Stimulated activated CD8-positive, alpha-beta memory T cell treated with anti-CD3 and anti-CD28 coated beads, Interleukin-12 subunit alpha, Interleukin-12 subunit beta, amount 100 ng/mL, for 24 hours (primary cell): ENCODE measurements at regions not wholly inside any gene's neighbourhood (a gene's known extent, or its start where the extent isn't known, plus 50 kb on each side); places are given as distances from the start of the nearest gene placed in this dataset.
A peak's percentile ranks its signal among the peaks of the same experiment; 100 is the strongest.
"Not testable (repeated sequence)": the region's sequence is repeated elsewhere in the genome, so short reads cannot be mapped to it uniquely, and the experiment has no call there.

Experiments
- DNase-seq: peaks from one replicate; pipeline ENCODE4 v3.0.0-alpha.2; 2020; ENCODE audit errors: extremely low read depth

DNA sequence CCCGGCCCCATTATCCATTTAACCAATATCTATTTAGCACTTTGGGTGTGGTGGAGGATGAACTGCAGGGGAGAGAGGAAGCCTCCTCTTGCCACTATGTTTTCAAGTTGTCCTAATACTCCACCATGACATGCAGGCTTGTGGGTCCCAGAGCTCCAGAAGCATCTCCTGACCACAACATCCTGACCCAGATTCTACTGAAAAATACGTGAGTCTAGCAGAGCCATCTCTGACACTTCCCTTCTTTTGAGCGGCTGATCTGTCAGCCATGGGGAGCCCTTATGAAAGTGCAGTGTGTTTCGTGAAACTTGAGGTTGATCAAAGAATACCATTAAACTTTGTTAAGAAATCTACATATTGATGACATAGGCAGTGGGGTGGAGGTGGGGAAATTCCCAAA, 126.6 kb downstream of the UNC93B1 start:
- DNase-seq: not testable (repeated sequence)

- not testable (repeated sequence) for DNase-seq
Measured at GRCh38 chr11:67873223-67873622, 130.7 kb downstream of the UNC93B1 start.

- not testable (repeated sequence) for DNase-seq
Measured at GRCh38 chr11:67871168-67871567, 132.7 kb downstream of the UNC93B1 start.

DNA sequence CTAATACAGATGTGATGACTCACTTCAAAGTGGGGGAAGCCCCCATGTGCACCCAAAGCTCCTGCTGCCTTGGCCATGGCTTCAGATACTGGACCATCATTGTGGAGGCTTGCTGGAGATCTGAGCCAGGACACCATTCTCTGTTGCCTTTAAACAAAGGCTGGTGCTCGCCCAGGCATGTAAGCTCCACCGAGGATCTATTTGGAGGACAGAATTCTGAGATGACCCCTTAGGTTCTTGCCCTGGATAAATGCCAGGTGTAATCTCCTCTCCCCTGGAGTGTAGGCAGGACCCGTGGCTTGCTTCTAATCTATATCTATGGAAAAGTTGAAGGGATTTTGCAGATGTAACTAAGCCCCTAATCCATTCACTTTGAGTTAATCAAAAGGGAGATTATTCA, 141.0 kb downstream of the UNC93B1 start:
- not testable (repeated sequence) for DNase-seq

DNA sequence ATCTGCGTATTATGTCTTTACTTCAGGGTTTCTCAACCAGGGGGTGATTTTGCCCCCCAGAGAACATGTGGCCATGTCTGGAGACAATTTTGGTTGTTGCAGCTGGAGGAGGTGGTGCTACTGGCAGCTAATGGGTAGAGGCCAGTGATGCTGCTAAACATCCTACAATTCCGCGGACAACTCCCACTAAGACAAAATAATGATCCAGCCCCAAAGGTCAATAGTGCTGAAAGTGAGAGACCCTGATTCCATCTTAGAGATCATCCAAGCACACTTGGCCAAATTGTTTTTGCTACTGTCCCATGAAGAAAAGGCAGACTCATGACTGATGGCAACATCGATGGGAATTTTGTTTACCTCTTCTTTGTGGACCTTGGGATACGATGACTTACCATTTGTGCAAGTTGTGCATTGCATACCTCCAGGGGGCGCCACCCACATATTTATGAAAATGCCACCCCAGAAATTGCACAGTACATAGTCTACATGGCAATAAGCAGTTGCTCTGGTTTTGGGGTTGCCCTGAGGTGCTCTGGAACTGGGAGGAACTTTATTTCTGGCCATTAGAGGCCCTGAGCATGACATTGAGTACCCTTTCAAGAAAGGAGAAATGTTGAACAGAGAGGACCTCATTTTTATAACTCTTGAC, 144.3 kb downstream of the UNC93B1 start:
- peak; percentile 5 for DNase-seq

DNA sequence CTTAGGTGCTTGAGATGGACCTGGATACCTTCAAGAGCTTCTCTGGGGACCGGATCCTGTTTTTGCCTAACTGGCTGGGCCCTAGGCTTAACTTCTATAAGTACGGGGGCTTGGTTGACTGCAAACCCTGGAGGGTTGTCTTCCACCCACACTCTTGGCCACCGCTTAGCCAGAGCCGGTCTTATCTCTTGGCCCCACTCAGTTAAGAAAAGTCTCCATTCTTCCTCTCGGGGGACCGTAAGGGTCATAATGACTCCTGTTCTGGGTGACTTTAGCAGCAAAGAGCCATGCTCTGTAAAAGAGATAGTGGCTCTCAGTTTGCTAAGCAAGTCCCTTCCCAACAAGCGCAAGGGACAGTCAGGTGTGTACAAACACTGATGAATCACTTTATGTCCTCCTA, 153.2 kb downstream of the UNC93B1 start:
- not testable (repeated sequence) for DNase-seq

DNA sequence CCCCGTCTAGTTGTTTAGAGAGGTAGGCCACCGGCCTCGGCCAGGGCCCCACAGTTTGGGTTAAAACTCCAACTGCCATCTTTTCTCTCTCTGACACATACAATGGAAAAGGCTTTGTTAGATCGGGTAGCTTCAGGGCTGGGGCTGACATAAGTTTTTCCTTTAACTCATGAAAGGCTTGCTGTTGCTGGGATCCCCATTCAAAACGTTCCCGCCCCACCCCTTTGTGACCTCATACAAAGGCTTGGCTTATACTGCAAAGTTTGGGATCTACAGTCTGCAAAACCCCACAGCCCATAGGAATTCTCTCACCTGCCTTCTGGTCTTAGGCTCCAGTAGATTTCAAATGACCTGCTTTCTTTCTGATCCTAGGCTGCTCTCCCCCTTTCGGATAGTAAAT, 154.1 kb downstream of the UNC93B1 start:
- not testable (repeated sequence) for DNase-seq

- not testable (repeated sequence) for DNase-seq
Measured at GRCh38 chr11:67847896-67848875, 155.7 kb downstream of the UNC93B1 start.

GRCh38 chr11:67846303-67846702, 157.6 kb downstream of the UNC93B1 start:
- not testable (repeated sequence) for DNase-seq

- not testable (repeated sequence) for DNase-seq
Measured at GRCh38 chr11:67845296-67845695, 158.6 kb downstream of the UNC93B1 start.

DNA sequence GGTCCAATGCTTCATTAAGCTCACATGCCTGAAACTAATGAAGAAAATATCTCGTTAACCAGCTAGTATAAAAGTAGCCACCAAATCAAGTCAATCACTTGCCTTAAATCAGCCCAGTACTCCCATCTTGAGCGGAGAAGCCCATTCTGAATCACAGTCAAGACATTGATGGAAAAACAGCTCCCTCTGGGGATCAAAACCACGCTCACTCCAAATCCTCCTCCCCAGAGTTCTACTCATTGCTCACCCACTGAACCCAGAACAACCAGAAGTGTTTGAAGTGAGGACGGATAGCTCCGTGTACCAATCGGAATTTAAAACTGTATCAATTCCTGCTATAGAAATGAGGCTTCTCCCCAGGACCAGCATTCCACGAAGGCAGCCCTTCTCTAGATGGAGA, 163.3 kb downstream of the UNC93B1 start:
- not testable (repeated sequence) for DNase-seq

- not testable (repeated sequence) for DNase-seq
Measured at GRCh38 chr11:67830152-67830551, 155.7 kb upstream of the ALDH3B2 start.

GRCh38 chr11:67826951-67827296, 152.5 kb upstream of the ALDH3B2 start:
- not testable (repeated sequence) for DNase-seq

DNA sequence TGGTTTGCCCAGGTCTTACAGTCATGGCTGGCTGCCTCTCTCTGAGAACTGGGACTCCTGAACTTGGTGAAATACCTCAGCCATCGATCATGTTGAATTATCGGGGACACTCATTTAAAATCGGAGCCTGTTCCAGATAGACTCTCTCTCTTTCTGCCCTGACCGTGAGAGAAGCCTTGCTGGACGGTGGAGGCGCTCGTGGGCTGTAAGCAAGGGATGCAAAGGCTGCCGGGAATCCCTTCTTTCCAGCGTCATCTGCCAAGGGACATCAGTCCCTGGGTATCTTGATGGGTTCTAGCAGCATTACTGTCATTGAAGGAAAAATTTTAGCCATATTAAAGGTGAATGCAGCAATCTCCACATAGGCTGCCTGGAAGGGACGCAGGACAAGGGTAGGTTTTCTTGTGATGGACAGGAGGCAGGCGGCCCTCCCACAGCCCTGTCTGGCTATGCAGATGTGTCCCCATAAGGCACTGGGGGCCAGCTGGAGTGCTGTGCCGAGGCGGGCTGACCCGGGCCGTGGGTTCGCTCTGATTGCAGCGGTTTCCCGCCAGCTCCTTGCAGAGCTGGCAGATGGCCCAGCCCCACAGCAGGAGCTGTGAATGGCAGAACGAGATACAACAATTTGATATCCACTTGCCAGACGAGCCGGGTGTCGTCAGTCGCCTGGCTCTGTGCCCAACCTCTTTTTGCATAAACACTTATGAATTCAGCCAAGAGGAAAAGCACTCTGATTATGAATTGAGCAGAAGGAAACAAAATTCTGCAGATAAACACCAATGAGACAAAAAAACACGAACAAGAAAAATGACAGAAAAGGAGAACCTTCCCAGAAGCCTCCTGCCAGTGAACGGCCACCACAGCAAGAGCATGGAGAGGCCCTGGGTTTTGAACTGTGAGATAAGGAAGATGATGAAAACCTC, 151.9 kb upstream of the ALDH3B2 start:
- DNase-seq: not testable (repeated sequence)

GRCh38 chr11:67824861-67825260, 150.4 kb upstream of the ALDH3B2 start:
- not testable (repeated sequence) for DNase-seq

GRCh38 chr11:67820081-67820480, 145.7 kb upstream of the ALDH3B2 start:
- no peak for DNase-seq

- DNase-seq: not testable (repeated sequence)
Measured at GRCh38 chr11:67817558-67817957, 143.1 kb upstream of the ALDH3B2 start.

DNA sequence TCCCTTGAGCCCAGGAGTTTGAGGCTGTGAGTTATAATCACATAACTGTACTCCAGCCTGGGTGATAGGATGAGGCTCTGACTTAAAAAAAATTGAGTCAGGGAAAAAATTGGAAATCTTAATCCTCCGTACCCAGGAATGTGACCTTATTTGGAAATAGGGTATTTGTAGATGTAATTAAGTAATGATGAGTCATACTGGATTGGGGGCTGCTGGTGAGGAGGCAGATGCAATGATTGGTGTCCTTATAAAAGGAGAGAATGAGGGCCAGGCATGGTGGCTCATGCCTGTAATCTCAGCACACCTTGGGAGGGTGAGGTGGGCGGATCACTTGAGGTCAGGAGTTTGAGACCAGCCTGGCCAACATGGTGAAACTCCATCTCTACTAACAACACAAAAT, 134.9 kb upstream of the ALDH3B2 start:
- DNase-seq: not testable (repeated sequence)

DNA sequence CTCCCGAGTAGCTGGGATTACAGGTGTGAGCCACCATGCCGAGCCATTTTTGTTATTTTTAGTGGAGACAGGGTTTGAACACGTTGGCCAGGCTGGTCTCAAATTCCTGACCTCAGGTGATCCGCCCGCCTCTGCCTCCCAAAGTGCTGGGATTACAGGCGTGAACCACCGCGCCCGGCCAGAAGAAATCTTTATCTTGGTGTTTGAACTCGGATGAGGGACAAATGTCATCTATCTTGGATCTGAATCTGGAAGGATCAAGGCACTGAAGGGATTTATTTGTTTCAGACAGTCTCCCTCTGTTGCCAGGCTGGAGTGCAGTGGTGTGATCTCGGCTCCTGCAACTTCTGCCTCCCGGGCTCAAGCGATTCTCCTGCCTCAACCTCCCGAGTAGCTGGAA, 133.5 kb upstream of the ALDH3B2 start:
- DNase-seq: not testable (repeated sequence)

- not testable (repeated sequence) for DNase-seq
Measured at GRCh38 chr11:67806728-67807235, 132.4 kb upstream of the ALDH3B2 start.

- not testable (repeated sequence) for DNase-seq
Measured at GRCh38 chr11:67806183-67806582, 131.8 kb upstream of the ALDH3B2 start.
